ENCODE measurements at regions not wholly inside any gene's neighbourhood (a gene's known extent, or its start where the extent isn't known, plus 50 kb on each side); places are given as distances from the start of the nearest gene placed in this dataset.
"Not testable (repeated sequence)": the region's sequence is repeated elsewhere in the genome, so short reads cannot be mapped to it uniquely, and the experiment has no call there.

DNA sequence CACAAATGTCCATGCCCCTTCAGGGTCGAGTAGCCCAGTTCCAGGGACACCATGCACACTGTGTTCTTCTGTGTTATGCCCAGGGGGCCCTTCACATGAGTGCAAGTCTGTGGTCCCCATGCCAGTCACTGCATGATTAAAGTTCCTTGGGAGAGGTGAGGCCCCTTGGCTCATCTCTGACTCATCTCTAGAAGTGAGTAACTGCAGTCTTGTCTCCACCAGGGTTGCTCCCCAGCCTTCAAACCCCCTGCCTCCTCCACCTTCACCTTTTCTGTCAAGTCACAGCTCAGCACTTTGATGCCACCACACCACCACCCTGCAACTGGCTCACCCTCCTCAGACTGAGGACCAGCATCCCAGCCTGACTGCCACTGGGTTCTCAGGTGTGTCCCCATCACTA, 161.7 kb downstream of the UNC5CL start:
- DNase-seq (ENCODE audit: insufficient read length): no peak
- no peak for FAIRE-seq
- TF ChIP-seq POLR2A (IDR thresholded peaks at IDR 0.05; ENCODE audit: low read depth, low read length): no peak

DNA sequence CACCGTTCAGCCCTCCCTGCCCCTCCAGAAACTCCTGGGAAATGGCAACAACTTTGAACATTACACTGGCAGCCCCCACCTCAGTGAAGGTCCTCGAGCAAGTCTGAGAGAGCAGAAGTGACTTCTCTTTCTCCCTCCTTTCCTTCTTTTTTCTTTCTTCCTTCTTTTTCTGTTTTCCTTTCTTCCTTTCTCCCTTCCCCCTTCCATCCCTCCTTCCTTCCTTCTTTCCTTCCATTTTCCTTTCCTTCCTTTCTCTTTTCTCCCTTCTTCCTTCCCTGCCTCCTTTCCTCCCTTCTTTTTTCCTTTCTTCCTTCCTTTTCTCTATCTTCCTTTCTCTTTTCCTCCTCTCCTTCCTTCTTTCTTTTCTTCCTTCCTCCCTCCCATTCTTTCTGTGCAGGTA, 162.7 kb downstream of the UNC5CL start:
- FAIRE-seq: no peak
- DNase-seq (ENCODE audit: insufficient read length): no peak
- TF ChIP-seq TAF1 (IDR thresholded peaks at IDR 0.05; ENCODE audit: borderline replicate concordance, low read depth, low read length) (no peak), POLR2A (IDR thresholded peaks at IDR 0.05; ENCODE audit: low read depth, low read length) (no peak), POLR2AphosphoS5 (IDR thresholded peaks at IDR 0.05; ENCODE audit: low read depth, low read length) (no peak)

- FAIRE-seq: no peak
These were observed 164.5 kb downstream of the UNC5CL start for GRCh38 chr6:40874495-40874894.

GRCh38 chr6:40871424-40871823, 167.6 kb downstream of the UNC5CL start:
- no peak for FAIRE-seq
- no peak for DNase-seq (ENCODE audit: insufficient read length)
- TF ChIP-seq POLR2AphosphoS5 (IDR thresholded peaks at IDR 0.05; ENCODE audit: low read depth, low read length): no peak
- TF ChIP-seq POLR2A (IDR thresholded peaks at IDR 0.05; ENCODE audit: low read depth, low read length): no peak
- TF ChIP-seq TAF1 (IDR thresholded peaks at IDR 0.05; ENCODE audit: borderline replicate concordance, low read depth, low read length): no peak

More at GRCh38 chr6:40874495-40874894, 164.5 kb downstream of the UNC5CL start:
- no peak for DNase-seq (ENCODE audit: insufficient read length)
- TF ChIP-seq POLR2AphosphoS5 (IDR thresholded peaks at IDR 0.05; ENCODE audit: low read depth, low read length): no peak

- not testable (repeated sequence) for DNase-seq (ENCODE audit: insufficient read length); FAIRE-seq
These were observed 170.7 kb downstream of the UNC5CL start for GRCh38 chr6:40868089-40868865.

DNA sequence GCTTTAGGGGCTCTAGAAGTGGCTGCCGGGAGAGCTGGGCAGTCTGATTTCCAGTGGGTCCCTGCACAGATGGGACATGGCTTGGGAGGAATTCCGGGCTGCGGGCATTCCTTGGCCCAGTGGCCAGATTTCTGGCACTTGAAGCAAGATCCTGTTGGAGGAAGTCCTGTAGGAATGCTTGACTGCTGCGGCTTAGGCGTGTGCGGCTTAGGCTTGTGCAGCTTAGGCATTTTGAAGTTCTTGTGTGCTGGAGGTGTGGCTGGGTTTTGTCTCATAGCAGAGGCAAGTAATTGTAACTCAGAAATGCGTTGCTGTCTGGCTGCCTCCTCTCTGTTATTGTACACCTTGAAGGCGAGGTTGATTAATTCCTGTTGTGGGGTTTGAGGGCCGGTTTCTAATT, 171.5 kb downstream of the UNC5CL start:
- not testable (repeated sequence) for FAIRE-seq; DNase-seq (ENCODE audit: insufficient read length)

GRCh38 chr6:40865259-40865658, 173.8 kb downstream of the UNC5CL start:
- not testable (repeated sequence) for DNase-seq (ENCODE audit: insufficient read length); FAIRE-seq

GRCh38 chr6:40860443-40860842, 178.6 kb downstream of the UNC5CL start:
- DNase-seq (ENCODE audit: insufficient read length): no peak
- FAIRE-seq: no peak
- no peak for TF ChIP-seq TAF1 (IDR thresholded peaks at IDR 0.05; ENCODE audit: borderline replicate concordance, low read depth, low read length)
- no peak for TF ChIP-seq POLR2AphosphoS5 (IDR thresholded peaks at IDR 0.05; ENCODE audit: low read depth, low read length)
- no peak for TF ChIP-seq POLR2A (IDR thresholded peaks at IDR 0.05; ENCODE audit: low read depth, low read length)

- no peak for FAIRE-seq
- TF ChIP-seq POLR2AphosphoS5 (IDR thresholded peaks at IDR 0.05; ENCODE audit: low read depth, low read length) (no peak), POLR2A (IDR thresholded peaks at IDR 0.05; ENCODE audit: low read depth, low read length) (no peak), TAF1 (IDR thresholded peaks at IDR 0.05; ENCODE audit: borderline replicate concordance, low read depth, low read length) (no peak)
- DNase-seq (ENCODE audit: insufficient read length): no peak
These were observed 182.8 kb downstream of the UNC5CL start for GRCh38 chr6:40856271-40856670.

DNA sequence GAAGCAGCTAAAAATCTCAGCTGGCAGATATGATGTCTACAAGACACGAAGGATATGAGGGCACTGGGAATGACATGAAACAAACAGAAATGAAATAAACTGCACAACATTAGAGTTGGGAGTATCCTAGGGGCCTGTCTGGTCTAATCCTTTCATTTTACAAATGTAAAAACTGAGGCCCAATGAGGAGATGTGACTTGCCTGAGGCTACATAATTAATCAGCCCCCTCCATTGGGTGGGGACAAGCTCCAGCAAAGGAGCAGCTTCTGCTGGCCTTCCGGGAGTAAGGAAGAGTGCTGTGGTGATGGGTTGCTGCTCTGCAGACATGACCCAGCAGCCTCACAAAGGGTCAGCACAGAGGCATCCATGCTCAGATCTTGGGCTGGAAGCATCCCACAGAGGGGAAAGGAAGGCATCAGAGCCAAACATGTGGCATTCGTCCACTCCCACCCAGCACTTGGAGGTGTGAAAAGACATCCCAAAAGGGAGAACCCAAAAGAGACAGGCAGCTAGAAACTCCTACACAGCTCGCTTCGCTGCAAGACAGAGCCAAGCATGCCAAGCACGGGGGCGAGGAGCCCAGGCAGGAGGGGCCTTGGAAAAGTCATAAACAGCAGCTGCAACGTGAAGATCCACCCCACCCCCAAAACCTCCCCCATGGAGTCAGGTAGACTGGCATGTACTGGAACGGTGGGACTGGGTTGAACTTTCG, 183.7 kb downstream of the UNC5CL start:
- no peak for FAIRE-seq
- DNase-seq (ENCODE audit: insufficient read length): no peak
- TF ChIP-seq POLR2AphosphoS5 (IDR thresholded peaks at IDR 0.05; ENCODE audit: low read depth, low read length): no peak
- TF ChIP-seq TAF1 (IDR thresholded peaks at IDR 0.05; ENCODE audit: borderline replicate concordance, low read depth, low read length): no peak
- TF ChIP-seq POLR2A (IDR thresholded peaks at IDR 0.05; ENCODE audit: low read depth, low read length): no peak

DNA sequence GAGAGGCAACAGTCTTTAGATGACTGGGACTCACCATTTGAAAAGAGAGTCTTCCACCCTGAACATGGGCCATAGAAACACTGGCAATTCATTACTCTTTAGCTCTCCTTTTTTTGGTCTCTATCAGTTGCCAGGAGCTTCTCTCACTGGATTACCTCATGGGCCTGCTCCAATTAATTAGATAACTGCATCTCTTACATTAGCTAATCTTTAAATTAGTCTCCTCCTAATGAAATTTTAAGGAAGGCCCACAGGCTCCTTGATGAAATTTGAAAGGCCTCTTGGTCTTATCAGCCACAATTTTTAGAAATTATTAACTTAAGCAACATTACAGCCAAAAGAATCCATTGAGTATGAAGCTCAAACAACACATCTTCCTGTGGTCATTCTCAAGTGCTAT, 184.4 kb downstream of the UNC5CL start:
- FAIRE-seq (no peak), DNase-seq (ENCODE audit: insufficient read length) (no peak)
- TF ChIP-seq POLR2A (IDR thresholded peaks at IDR 0.05; ENCODE audit: low read depth, low read length): no peak
- no peak for TF ChIP-seq POLR2AphosphoS5 (IDR thresholded peaks at IDR 0.05; ENCODE audit: low read depth, low read length)
- no peak for TF ChIP-seq TAF1 (IDR thresholded peaks at IDR 0.05; ENCODE audit: borderline replicate concordance, low read depth, low read length)

- DNase-seq (ENCODE audit: insufficient read length) (no peak), FAIRE-seq (no peak)
- TF ChIP-seq POLR2AphosphoS5 (IDR thresholded peaks at IDR 0.05; ENCODE audit: low read depth, low read length) (no peak), TAF1 (IDR thresholded peaks at IDR 0.05; ENCODE audit: borderline replicate concordance, low read depth, low read length) (no peak), POLR2A (IDR thresholded peaks at IDR 0.05; ENCODE audit: low read depth, low read length) (no peak)
These were observed 186.1 kb downstream of the UNC5CL start for GRCh38 chr6:40852779-40853373.

- no peak for DNase-seq (ENCODE audit: insufficient read length)
- TF ChIP-seq POLR2A (IDR thresholded peaks at IDR 0.05; ENCODE audit: low read depth, low read length): no peak
- TF ChIP-seq POLR2AphosphoS5 (IDR thresholded peaks at IDR 0.05; ENCODE audit: low read depth, low read length): no peak
- no peak for TF ChIP-seq TAF1 (IDR thresholded peaks at IDR 0.05; ENCODE audit: borderline replicate concordance, low read depth, low read length)
- no peak for FAIRE-seq
These were observed 189.5 kb downstream of the UNC5CL start for GRCh38 chr6:40849546-40849945.
